ENCODE measurements at regions not wholly inside any gene's neighbourhood (a gene's known extent, or its start where the extent isn't known, plus 50 kb on each side); places are given as distances from the start of the nearest gene placed in this dataset.
A peak's percentile ranks its signal among the peaks of the same experiment; 100 is the strongest.
"Not testable (repeated sequence)": the region's sequence is repeated elsewhere in the genome, so short reads cannot be mapped to it uniquely, and the experiment has no call there.

DNA sequence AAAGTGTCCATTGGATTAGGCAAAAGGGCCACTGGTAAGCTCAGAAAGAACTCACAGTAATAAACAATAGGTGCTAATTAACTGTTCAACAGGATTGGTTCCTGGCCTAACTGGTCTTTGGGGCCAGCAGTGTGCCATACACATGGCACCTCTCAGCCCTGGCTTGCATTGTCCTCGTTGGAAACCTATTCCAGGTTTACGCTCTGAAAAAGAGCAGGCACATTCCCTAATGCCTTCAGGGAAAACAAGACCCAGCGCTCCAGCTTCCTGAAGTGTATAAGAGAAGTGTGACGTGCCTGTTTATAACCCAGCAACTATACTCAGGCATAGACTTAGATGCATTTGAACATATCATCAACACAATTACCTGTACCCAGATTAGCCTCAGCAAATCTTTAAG, 51.9 kb upstream of the RBM47 start:
- DNase-seq: no peak

DNA sequence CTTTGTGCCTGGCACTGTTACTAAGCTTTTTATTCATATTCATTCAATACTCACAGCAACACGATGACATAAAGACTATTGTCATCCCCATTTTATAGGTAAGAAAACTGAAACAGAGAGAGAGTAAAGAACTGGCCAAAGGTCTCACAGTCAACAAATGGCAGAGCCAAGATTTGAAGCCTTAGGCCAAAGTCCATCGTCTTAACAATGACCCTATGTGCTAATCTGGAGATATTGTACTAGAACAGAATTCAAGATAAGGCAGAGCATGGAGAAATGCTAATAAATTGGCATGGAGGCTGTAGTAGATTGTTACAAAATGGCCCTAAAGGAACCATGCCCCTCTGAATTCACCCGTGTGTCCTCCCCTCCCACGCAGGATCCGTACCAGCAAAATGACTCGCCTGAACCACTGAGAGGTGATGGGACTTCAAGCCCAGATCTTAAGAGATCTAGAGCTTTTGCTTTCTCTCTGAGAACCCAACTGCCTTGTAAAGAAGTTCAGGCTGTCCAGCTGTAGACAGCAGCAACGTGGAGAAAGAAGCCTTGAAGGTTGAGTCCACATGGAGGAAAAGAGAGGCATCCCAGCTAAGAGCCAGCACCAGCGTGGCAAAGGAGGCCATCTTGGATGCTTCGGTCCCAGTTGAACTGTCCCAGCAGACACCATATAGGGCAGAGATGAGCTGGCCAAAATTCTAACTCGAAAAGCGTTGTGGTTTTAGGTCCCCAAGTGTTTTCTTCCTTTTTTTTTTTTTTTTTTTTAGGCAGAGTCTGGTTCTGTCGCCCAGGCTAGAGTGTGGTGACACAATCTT, 52.8 kb upstream of the RBM47 start:
- no peak for DNase-seq

DNA sequence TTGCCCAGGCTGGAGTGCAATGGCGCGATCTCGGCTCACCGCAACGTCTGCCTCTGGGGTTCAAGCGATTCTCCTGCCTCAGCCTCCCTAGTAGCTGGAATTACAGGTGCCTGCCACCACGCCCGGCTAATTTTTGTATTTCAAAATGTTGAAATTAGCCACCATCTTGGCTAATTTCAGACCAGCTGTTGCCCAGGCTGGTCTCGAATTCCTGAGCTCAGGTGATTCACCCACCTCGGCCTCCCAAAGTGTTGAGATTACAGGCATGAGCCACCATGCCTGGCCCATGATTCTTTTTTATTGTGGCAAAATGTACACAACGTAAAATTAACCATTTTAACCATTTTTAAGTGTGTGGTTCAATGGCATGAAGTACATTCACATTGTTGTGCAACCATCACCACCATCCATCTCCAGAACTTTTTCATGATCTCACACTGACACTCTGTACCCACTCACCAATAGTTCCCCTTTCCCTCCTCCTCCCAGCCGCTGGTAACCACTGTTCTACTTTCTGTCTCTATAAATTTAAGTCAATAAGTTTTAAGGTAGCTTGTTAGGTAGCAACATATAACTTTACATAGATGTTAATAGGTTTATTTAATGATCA, 54.0 kb upstream of the RBM47 start:
- not testable (repeated sequence) for DNase-seq

DNA sequence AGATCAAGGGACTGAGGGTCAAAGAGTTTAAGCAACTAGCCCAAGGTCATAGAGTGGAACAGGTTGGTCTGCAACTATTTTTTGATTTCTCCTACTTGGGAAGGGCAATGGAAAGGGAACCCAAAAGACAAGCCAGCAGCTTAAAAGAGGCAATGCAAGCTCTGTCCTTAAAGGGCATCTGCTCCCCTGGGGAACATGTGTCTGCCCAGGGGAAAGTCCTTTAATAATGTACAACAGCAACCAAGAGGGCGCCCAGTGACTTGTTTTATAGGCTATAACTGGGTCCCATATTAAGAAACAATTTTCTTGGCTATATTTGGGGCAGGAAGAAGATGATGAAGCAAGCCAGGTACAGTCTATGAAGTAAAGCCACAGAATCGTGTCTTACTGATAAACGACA, 54.7 kb upstream of the RBM47 start:
- no peak for DNase-seq

GRCh38 chr4:40685300-40685699, 55.6 kb upstream of the RBM47 start:
- DNase-seq: peak; percentile 23

DNA sequence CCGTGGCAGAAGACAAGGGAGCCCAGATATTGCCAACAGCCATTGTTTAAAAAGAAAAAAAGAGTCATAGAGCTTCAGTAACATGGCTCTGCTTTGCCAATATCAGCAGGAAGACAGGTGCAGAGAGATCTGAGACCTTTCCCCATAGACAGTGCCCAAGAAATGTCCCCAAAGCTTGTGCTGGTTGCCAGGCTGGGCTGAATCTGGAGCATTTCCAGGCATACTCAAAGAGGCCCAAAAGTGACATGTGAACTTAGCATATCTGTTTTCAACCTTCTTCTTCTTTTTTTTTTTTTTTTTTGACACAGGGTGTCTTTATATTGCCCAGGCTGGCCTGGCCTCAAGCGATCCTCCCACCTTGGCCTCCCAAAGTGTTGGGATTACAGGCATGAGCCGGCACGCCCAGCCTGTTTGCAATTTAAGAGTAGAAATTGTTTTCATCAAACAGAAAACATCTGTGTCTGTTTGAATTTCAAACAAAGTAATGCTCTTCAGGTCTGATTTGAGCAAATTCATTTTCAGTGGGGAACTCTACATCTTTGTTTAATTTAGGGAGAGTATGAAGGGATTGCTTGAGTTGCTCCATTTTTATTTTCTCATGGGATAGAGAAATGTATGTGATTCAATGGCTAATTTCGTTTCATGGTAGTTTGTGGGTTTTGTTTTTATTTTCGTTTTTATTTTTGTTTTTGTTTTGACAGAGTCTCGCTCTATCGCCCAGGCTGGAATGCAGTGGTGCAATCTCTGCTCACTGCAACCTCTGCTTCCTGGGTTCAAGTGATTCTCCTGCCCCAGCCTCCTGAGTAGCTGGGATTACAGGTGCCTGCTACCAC, 56.6 kb upstream of the RBM47 start:
- DNase-seq: no peak

GRCh38 chr4:40687676-40688389, 58.2 kb upstream of the RBM47 start:
- no peak for DNase-seq

DNA sequence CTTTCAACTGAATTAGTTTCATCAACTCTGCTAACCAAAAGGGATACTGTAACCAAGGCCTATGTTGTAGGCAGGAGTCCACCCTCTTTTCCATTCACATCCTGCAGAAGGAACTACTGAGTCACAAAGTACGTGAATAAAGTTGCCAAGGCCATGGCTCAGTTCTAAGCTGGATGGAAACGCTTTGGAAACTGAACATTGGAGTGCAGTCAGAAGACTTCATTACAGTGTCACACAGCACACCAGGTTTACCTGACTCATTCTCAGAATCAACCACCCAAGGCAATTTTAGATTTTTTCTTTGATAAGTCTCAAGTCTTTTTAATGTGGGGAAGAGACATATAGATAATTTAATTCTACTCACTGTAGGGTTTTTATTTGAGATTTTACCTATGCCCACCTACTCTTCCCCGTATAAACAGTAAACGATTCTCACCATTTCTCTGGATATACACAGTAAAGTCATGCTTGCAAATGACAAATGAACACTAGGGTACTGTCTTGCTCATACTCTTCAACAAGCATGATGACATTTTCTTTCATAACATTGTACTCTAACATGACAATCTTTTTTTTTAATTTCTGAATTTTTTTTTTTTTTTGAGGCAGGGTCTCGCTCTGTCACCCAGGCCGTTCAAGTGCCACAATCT, 58.9 kb upstream of the RBM47 start:
- no peak for DNase-seq

DNA sequence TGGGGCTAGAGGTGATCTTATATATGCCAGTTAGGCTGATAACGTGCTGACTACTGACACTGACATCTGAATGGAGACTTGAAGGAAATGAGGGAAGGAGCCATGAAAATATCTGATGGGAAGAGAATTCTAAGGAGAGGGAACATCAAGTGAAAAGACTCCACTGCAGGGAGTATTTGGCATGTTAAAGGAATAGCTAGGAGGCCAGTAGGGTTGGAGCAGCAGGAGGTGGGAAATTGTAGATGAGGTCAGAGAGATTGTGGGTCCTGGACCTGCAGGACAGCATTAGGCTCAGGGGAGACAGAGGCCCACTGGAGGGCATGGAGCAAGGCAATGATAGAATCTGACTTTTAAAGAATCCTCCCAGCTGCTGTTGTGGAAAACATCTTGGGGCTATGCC, 55.8 kb upstream of the NSUN7 start:
- DNase-seq: no peak

GRCh38 chr4:40697476-40697875, 52.3 kb upstream of the NSUN7 start:
- DNase-seq: not testable (repeated sequence)

GRCh38 chr4:40698733-40699132, 51.0 kb upstream of the NSUN7 start:
- DNase-seq: no peak

- no peak for DNase-seq
Observed at GRCh38 chr4:40699648-40700047, 50.1 kb upstream of the NSUN7 start.

All from amniotic stem cell (primary cell).